ENCODE measurements at regions not wholly inside any gene's neighbourhood (a gene's known extent, or its start where the extent isn't known, plus 50 kb on each side); places are given as distances from the start of the nearest gene placed in this dataset.

GRCh38 chr10:28366994-28367393, 64.1 kb upstream of the MPP7 start:
- no peaks in the 10 kb centered on the region for H3F3A ChIP-seq (replicated peaks; ENCODE audit: low read depth)
- Mint-ChIP-seq H3K9me3 (no peaks in the 10 kb centered on the region), H3K27ac (no peak overlapping the region), H3K36me3 (ENCODE audit: low read depth) (no peaks in the 10 kb centered on the region), H3K4me1 (no peaks in the 10 kb centered on the region; the same call in 2 of the 3 replicates), H3K27me3 (ENCODE audit: insufficient read depth, low read depth, poor library complexity) (peaks cover 6% of the 10 kb centered on the region), H3K4me3 (no peak overlapping the region)
- no peaks in the 10 kb centered on the region for H4K20me1 ChIP-seq (replicated peaks; ENCODE audit: insufficient read depth)
- DNase-seq (ENCODE audit: low spot score), result no peak
- ATAC-seq, result no peak
- H3K4me2 ChIP-seq, result no peak overlapping the region
- no peak for TF ChIP-seq EZH2 (IDR thresholded peaks at IDR 0.05; ENCODE audit: low read depth, unreplicated experiment)
- TF ChIP-seq CREB1 (CRISPR knock-in tag; IDR thresholded peaks at IDR 0.05; ENCODE audit: low read depth), result no peak
- no peak for TF ChIP-seq ZNF114 (CRISPR knock-in tag; IDR thresholded peaks at IDR 0.05)
- no peak for TF ChIP-seq POLR2AphosphoS5 (IDR thresholded peaks at IDR 0.05; ENCODE audit: low read depth)
- TF ChIP-seq, protein P1, sequence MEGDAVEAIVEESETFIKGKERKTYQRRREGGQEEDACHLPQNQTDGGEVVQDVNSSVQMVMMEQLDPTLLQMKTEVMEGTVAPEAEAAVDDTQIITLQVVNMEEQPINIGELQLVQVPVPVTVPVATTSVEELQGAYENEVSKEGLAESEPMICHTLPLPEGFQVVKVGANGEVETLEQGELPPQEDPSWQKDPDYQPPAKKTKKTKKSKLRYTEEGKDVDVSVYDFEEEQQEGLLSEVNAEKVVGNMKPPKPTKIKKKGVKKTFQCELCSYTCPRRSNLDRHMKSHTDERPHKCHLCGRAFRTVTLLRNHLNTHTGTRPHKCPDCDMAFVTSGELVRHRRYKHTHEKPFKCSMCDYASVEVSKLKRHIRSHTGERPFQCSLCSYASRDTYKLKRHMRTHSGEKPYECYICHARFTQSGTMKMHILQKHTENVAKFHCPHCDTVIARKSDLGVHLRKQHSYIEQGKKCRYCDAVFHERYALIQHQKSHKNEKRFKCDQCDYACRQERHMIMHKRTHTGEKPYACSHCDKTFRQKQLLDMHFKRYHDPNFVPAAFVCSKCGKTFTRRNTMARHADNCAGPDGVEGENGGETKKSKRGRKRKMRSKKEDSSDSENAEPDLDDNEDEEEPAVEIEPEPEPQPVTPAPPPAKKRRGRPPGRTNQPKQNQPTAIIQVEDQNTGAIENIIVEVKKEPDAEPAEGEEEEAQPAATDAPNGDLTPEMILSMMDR (conservative IDR thresholded peaks at IDR 0.05; ENCODE audit: low read depth in 2 of 2), result no peak
- no peak for TF ChIP-seq STAT1 (IDR thresholded peaks at IDR 0.05; ENCODE audit: unreplicated experiment)
- TF ChIP-seq, protein P2, sequence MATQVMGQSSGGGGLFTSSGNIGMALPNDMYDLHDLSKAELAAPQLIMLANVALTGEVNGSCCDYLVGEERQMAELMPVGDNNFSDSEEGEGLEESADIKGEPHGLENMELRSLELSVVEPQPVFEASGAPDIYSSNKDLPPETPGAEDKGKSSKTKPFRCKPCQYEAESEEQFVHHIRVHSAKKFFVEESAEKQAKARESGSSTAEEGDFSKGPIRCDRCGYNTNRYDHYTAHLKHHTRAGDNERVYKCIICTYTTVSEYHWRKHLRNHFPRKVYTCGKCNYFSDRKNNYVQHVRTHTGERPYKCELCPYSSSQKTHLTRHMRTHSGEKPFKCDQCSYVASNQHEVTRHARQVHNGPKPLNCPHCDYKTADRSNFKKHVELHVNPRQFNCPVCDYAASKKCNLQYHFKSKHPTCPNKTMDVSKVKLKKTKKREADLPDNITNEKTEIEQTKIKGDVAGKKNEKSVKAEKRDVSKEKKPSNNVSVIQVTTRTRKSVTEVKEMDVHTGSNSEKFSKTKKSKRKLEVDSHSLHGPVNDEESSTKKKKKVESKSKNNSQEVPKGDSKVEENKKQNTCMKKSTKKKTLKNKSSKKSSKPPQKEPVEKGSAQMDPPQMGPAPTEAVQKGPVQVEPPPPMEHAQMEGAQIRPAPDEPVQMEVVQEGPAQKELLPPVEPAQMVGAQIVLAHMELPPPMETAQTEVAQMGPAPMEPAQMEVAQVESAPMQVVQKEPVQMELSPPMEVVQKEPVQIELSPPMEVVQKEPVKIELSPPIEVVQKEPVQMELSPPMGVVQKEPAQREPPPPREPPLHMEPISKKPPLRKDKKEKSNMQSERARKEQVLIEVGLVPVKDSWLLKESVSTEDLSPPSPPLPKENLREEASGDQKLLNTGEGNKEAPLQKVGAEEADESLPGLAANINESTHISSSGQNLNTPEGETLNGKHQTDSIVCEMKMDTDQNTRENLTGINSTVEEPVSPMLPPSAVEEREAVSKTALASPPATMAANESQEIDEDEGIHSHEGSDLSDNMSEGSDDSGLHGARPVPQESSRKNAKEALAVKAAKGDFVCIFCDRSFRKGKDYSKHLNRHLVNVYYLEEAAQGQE (IDR thresholded peaks at IDR 0.05; ENCODE audit: unreplicated experiment), result no peak
- no peaks in the 10 kb centered on the region for H3K36me3 ChIP-seq (ENCODE audit: insufficient read depth)
- H3K27ac ChIP-seq (ENCODE audit: low read depth), result no peak overlapping the region
- H3K27me3 ChIP-seq (ENCODE audit: insufficient read depth), result no peaks in the 10 kb centered on the region
- no peaks in the 10 kb centered on the region for H3K4me1 ChIP-seq (ENCODE audit: insufficient read depth)
- H3K9me2 ChIP-seq (ENCODE audit: insufficient read depth), result no peaks in the 10 kb centered on the region
- peak overlapping the region; percentile 8; the same call in 1 of the 2 replicates for H2AFZ ChIP-seq
- H3K79me2 ChIP-seq (replicated peaks; ENCODE audit: insufficient read depth), result no peaks in the 10 kb centered on the region
- no peak overlapping the region for H3K4me3 ChIP-seq

DNA sequence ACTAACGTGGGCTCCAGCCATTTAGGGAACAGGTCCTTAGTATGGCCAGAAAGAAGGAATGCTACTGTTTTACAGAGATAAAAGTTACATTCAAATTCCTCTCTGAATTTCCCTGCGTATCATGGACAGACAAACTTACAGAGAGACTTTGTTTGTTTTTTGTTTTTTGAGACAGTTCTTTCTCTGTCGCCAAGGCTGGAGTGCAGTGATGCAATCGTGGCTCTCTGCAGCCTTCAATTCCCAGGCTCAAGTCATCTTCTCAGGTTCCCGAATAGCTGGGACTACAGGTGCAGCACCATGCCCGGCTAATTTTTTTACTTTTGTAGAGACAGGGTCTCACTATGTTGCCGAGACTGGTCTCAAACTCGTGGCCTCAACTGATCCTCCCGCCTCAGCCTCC, 64.5 kb upstream of the MPP7 start:
- H4K20me1 ChIP-seq (replicated peaks; ENCODE audit: insufficient read depth), result no peaks in the 10 kb centered on the region
- H2AFZ ChIP-seq, result peak overlapping the region; percentile 8; the same call in 1 of the 2 replicates
- no peak overlapping the region for H3K27ac ChIP-seq (ENCODE audit: low read depth)
- no peaks in the 10 kb centered on the region for H3K9me3 Mint-ChIP-seq
- no peaks in the 10 kb centered on the region for H3K79me2 ChIP-seq (replicated peaks; ENCODE audit: insufficient read depth)
- TF ChIP-seq CREB1 (CRISPR knock-in tag; IDR thresholded peaks at IDR 0.05; ENCODE audit: low read depth) (no peak), EZH2phosphoT487 (IDR thresholded peaks at IDR 0.05; ENCODE audit: unreplicated experiment) (no peak)
- H3K27ac Mint-ChIP-seq, result no peak overlapping the region
- no peaks in the 10 kb centered on the region for H3K36me3 ChIP-seq (ENCODE audit: insufficient read depth)
- DNase-seq (ENCODE audit: low spot score) (no peak), ATAC-seq (no peak)
- H3K4me3 Mint-ChIP-seq, result no peak overlapping the region
- H3K9me2 ChIP-seq (ENCODE audit: insufficient read depth), result no peaks in the 10 kb centered on the region
- no peaks in the 10 kb centered on the region; the same call in 2 of the 3 replicates for H3K4me1 Mint-ChIP-seq
- no peak overlapping the region for H3K4me3 ChIP-seq
- H3K27me3 Mint-ChIP-seq (ENCODE audit: insufficient read depth, low read depth, poor library complexity), result peaks cover 6% of the 10 kb centered on the region
- no peaks in the 10 kb centered on the region for H3K36me3 Mint-ChIP-seq (ENCODE audit: low read depth)
- no peaks in the 10 kb centered on the region for H3F3A ChIP-seq (replicated peaks; ENCODE audit: low read depth)
- no peak overlapping the region for H3K4me2 ChIP-seq
- H3K27me3 ChIP-seq (ENCODE audit: insufficient read depth), result no peaks in the 10 kb centered on the region
- no peaks in the 10 kb centered on the region for H3K4me1 ChIP-seq (ENCODE audit: insufficient read depth)
